Fibroblast of skin of abdomen (primary cell): ENCODE measurements at regions not wholly inside any gene's neighbourhood (a gene's known extent, or its start where the extent isn't known, plus 50 kb on each side); places are given as distances from the start of the nearest gene placed in this dataset.
A peak's percentile ranks its signal among the peaks of the same experiment; 100 is the strongest.

Experiments used
- DNase-seq: peaks from one replicate; pipeline ENCODE4 v3.0.0-alpha.2; 2013

DNA sequence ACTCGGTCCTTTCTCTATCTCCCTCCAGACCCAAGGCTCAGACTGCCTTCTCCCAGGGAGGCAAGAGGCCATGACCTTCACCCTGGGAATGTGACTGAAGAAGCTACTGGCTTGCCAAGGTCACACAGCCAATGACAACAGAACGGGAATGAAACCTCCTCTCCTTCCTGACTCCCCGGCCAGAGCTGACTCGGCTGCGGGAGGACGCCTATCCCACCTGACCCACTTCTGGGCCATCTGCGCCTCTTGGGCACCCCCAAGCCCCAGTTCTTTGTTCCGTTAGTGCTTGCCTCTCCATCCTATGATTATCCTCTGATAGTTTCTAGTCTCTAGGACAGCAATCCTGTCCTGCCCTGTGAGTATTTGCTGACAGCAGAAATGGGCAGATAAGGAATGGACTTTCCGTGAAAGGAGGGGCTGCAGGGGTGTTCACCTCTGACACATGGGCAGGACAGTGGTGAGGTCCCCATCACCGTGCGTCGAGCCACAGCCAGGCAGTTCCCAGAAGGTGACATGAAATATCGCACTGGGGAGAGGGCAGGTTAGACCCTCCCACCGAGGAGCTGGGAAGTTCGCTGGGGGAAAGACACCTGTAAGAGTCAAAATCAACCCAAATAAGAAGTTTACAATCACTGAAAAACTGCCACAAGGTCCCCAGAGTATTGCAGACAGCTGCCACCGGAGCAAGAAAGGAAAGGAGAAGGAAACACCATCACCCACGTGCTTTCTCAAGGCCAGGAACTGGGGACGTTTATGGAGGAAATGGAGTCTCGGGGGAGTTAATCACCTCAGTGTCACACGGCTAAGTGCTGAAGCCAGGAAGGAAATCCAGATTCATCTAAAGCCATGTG lies 63.0 kb downstream of the INSIG1 start:
- DNase-seq, result no peak

DNA sequence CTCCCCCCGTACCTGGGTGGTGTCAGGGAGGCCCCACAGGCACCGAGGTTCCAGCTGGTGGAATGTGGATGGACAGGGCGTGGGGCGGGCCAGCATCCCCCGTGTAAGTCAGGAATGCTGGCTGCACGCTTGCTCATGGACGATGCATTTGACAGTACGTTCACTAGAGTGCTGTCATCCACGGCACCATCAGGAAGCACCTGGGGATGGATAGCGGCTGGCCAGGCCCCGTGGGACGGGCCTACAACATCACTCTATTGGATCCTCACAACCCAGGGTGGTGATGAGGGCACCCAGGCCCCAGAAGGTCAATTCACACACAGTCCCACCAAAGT lies 63.6 kb downstream of the INSIG1 start:
- no peak for DNase-seq

- DNase-seq, result no peak
Measured at GRCh38 chr7:155361947-155362346, 64.3 kb downstream of the INSIG1 start.

DNA sequence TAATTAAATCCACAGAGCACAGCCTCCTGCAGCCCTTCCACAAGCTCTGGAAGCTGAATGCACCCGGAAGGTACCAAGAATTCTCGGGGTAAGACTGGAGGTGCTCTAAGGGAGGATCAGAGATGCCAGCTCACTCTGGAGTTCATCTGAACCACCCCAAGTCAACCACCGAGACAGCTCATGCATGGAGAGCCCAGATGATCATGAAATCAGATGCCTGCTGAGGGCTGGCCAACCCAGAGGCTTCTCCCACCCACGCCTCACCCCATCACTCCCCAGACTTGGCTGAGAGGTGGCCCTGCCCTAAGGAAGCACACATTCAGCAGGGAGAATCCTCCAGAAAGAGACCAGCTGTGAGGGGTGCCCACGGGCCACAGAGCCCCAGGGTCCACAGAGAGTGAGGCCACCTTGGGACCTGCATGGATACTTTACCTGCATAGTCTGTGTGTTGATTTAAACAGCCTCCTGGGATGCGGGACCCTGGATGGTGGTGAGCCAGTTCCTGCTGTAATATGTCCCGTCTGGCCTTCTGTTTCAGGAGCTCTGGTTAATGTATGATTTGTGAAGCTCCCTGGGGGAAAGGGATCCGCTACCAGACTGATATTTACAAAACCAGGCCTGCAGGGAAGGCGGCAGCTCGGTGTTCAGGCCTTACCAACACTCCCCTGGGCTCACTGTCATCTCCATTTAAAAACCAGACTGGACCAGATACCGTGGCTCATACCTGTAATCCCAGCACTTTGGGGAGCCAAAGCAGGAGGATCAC lies 64.9 kb downstream of the INSIG1 start:
- DNase-seq, result no peak

DNA sequence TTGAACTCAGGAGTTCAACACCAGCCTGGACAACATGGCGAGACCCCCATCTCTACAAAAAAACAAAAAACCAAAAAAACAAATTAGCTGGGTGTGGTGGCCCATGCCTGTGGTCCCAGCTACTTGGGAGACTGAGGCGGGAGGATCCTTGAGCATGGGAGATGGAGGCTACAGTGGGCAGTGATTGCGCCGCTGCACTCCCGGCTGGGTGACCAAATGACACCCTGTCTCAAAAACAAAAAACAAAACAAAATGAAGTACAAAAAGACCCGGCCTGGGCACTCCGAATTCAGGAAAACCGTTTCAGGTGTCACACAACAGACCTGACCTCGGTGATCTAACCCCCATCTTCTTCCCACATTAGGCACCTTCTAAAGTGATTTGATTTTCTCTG lies 65.5 kb downstream of the INSIG1 start:
- DNase-seq, result no peak

GRCh38 chr7:155363852-155364600 lies 66.3 kb downstream of the INSIG1 start:
- DNase-seq, result no peak

DNA sequence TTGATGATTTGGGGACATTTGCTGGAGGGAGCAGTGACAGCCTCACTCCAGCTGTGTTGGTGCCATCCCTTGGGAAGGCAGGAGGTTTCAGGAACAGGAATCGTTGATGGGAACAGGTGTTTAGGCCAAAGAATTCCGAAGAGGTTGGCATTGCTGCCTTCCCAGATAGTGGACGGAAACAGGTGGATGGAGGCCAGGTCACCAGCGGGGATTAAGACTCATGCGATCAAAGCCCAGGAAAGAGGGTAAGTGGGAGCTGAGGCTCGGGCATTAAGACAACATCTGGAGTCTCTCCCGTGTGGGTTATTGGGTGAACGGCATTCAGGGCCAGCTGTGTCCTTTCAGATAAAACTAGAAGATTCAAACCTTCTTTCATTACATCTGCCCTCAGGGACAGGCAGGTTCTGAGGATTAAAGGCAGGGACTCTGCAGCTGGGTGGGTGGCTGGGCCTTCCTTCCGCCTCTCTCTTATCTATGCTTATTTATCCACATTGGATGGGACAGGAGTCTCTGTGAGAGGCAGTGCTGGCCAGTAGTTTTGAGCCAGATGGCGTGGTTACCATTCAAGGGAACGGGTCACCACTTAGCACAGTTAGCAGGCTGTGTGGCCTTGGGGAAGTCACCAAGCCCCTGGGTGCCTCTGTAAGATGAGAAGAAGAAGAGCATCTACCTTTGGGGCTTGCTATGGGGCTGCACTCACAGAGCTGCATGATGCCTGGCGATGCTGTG lies 67.6 kb downstream of the INSIG1 start:
- DNase-seq, result no peak

GRCh38 chr7:155368894-155369600 lies 71.4 kb downstream of the INSIG1 start:
- no peak for DNase-seq

- no peak for DNase-seq
Measured at GRCh38 chr7:155369766-155370165, 72.1 kb downstream of the INSIG1 start.

DNA sequence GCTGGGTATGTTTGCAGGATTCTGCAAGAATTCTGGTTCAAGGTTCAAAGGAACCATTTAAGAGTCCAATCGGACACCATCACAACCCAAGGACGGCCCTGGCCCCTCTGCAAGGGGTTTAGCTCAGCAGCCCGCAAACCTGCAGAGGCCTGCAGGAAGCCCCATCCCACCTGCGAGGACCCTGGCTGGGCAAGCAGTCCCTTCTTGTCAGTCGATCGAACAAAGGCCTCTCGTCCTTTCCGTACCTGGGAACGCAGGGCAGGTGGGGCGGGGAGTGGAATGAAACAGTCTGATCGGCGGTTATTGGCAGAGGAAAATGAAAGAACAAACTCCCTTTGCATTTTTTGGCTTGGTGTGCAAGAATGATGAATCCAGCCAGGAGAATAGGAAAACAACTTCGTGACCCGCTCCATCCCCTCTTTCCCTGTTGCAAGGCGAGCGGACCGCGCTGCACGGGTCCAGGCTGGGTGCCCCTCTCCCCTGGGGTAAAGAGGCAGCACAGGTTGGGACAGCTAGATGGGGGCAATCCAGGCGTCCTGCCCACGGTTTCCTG lies 73.7 kb downstream of the INSIG1 start:
- no peak for DNase-seq

GRCh38 chr7:155371884-155372781 lies 74.5 kb downstream of the INSIG1 start:
- DNase-seq, result no peak

- no peak for DNase-seq
Measured at GRCh38 chr7:155372782-155373358, 75.2 kb downstream of the INSIG1 start.

GRCh38 chr7:155373359-155374273 lies 75.9 kb downstream of the INSIG1 start:
- no peak for DNase-seq

DNA sequence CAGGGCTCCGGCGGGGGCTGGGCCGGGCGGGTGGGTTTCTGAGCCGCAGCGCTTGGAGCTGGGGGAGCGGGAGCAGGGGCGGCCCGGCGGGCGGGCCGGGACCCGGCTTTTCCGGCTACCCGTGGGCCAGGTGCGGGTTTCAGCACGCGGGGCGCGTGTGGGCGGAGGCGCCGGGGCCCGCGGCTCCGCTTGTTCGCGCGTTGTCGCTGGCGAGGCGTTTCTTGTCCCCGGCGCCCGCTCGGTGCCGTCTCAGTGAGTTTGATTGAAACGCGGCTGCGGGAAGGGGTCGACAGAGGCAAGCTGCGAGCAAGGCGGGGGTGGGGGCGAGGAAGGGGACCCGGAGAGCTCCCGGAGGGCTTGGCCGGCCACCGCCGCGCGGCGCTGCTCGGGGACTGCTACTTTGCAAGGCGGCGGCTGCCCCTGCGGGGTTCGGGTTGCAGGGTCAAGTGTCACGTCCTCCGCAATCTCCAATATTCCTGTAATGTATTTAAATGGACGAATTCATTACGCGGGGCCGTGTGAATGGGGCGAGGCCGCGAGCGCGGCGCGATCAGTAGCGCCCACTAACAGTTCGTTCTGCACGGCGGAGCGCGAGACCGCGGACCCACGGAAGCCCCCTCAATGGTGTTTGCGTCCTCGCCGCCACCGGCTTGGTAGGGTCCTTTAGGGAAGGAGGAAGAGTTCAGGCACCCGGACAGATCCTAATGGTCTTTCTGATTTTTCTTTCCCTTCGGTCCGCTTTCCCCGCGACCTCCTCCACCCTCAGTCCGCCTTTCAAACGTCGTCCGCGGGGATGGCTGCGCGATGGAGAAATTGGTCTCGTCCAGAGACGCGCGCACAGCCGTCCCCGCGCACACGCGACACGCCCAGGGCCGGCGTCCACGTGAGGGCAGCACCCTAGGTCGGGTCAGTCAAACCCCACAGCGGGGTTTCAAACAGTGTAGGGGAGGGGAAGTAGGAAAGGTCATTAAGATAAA lies 76.9 kb downstream of the INSIG1 start:
- no peak for DNase-seq

DNA sequence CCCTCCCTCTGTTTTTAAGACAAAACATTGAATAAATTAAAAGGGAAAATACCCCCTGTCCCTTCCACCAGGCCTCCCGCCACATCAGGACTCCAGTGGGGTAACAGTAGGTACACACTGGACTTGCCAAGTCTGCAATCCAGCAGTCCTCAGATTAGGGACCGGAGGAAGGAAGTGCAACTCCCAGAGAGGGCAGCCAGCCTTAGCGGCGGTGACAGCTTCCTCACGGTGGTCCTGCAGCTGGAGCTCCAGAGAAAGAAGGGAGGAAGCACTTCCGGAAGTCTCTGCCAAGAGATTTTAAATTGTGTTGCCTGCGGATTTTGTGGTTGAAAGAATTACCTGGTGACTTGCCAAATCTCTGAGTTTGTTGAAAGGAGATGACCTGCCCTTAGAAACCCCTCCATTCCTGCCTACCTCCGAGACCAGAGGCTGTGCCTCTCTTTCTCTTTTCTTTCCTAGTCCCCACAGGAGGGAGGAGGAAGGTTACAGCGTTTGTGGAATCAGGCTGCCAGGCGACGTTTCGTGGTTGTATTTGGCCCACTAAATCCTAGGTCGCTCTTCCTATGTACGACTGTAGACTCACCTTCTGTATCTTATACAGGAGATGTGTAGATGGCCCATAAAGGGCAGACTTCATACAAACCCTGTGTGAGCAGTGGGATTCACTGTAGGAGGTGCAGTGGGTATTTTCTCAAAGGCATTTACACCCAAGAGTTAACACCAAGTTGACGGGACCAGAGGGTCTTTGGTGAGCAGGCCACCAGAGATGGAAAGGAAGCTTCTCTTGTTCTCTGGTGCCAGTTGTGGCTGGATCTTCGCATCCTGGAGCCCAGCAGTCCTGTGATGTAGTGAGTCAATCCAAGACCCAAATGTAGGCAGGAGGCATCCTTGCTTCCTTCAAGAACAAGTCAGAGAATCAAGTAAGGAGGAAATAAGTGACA lies 77.9 kb downstream of the INSIG1 start:
- peak; percentile 25 for DNase-seq

GRCh38 chr7:155377071-155377837 lies 79.6 kb downstream of the INSIG1 start:
- DNase-seq, result no peak
